Upper lobe of left lung (tissue), 4 donors: ENCODE measurements at regions not wholly inside any gene's neighbourhood (a gene's known extent, or its start where the extent isn't known, plus 50 kb on each side); places are given as distances from the start of the nearest gene placed in this dataset.

ENCODE experiments used
- EP300 ChIP-seq, 4 donors: sonication (generic); formaldehyde crosslinking; IDR thresholded peaks; one replicate each; pipeline ENCODE4 v1.5.1; 2017; ENCODE audit warnings: antibody characterized with exemption in 4 of 4, control low read depth in 2 of 4
- POLR2A ChIP-seq, 4 donors: fragments of 450-650 bp; IDR thresholded peaks; one replicate each; pipeline ENCODE4 v1.5.1; 2016 to 2017; ENCODE audit warnings: antibody characterized with exemption in 4 of 4, mild to moderate bottlenecking in 2 of 4
- POLR2AphosphoS5 ChIP-seq, 2 donors: sonication (generic); formaldehyde crosslinking; IDR thresholded peaks; one replicate each; pipeline ENCODE4 v1.5.1; 2017; ENCODE audit warnings: antibody characterized with exemption in 2 of 2
- TF ChIP-seq, protein P1 (sequence below), 6 experiments: fragments of 450-650 bp in 4 of 6; fragments of 200-600 bp in 2 of 6; sonication (generic) in 2 of 6; IDR thresholded peaks; one replicate each; pipeline ENCODE4 v1.5.1; 2016 to 2019; ENCODE audit warnings: antibody characterized with exemption in 6 of 6

DNA sequence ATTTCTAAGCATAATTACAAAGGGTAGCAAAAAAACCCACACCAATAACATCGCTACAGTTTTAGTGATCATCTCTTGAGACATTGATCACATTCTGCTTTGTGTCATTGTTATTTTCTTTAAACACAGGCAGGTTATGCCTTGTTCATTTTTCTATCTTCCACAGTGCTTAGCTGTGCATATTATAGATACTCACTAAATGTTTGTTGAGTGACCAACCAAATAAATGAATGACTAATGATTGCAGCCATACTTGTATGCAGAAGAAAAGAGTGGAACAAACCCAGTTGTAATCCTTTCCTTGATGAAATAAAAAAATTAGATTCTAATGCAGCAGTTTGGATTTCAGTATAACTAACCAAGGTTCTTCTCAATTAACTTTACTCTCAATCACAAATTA lies 81.0 kb upstream of the RASSF8 start:
- TF ChIP-seq, protein P1, sequence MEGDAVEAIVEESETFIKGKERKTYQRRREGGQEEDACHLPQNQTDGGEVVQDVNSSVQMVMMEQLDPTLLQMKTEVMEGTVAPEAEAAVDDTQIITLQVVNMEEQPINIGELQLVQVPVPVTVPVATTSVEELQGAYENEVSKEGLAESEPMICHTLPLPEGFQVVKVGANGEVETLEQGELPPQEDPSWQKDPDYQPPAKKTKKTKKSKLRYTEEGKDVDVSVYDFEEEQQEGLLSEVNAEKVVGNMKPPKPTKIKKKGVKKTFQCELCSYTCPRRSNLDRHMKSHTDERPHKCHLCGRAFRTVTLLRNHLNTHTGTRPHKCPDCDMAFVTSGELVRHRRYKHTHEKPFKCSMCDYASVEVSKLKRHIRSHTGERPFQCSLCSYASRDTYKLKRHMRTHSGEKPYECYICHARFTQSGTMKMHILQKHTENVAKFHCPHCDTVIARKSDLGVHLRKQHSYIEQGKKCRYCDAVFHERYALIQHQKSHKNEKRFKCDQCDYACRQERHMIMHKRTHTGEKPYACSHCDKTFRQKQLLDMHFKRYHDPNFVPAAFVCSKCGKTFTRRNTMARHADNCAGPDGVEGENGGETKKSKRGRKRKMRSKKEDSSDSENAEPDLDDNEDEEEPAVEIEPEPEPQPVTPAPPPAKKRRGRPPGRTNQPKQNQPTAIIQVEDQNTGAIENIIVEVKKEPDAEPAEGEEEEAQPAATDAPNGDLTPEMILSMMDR (IDR thresholded peaks at IDR 0.05): no peak
- TF ChIP-seq POLR2AphosphoS5 (IDR thresholded peaks at IDR 0.05): no peak
- no peak for TF ChIP-seq POLR2A (IDR thresholded peaks at IDR 0.05)
- no peak for TF ChIP-seq EP300 (IDR thresholded peaks at IDR 0.05)
